Keratinocyte (primary cell): ENCODE measurements at regions not wholly inside any gene's neighbourhood (a gene's known extent, or its start where the extent isn't known, plus 50 kb on each side); places are given as distances from the start of the nearest gene placed in this dataset.

ENCODE experiments used
- DNase-seq: peaks from one replicate; pipeline ENCODE4 v3.0.0-alpha.2; 2011; ENCODE audit warnings: low read depth, missing footprints, low spot score
- FAIRE-seq: peaks from 2 replicates; lab custom pipeline; 2011; peaks lifted over from hg19 to GRCh38; lab: Jason Lieb, UNC
- H2AFZ ChIP-seq: 2 replicates; pipeline ENCODE4 v1.6.0; 2012; ENCODE audit warnings: low read length, control low read depth, inconsistent platforms; ENCODE audit not compliant: control insufficient read depth
- H3K27ac ChIP-seq: 2 replicates; pipeline ENCODE4 v1.5.1; 2011; ENCODE audit warnings: low read length; ENCODE audit not compliant: control insufficient read depth, insufficient read depth
- H3K27me3 ChIP-seq: 3 replicates; pipeline ENCODE4 v1.6.0; 2011; ENCODE audit warnings: low read length; ENCODE audit not compliant: control insufficient read depth, insufficient read depth; ENCODE audit errors: extremely low read depth
- H3K36me3 ChIP-seq, 2 experiments: 2 replicates in 1 of 2; 3 replicates in 1 of 2; pipeline ENCODE4 v1.5.1; 2011; ENCODE audit warnings: low read length in 2 of 2, mild to moderate bottlenecking in 1 of 2; ENCODE audit not compliant: control insufficient read depth in 2 of 2, insufficient read depth in 2 of 2; ENCODE audit errors: extremely low read depth in 1 of 2
- H3K4me1 ChIP-seq: 3 replicates; pipeline ENCODE4 v1.5.1; 2011; ENCODE audit warnings: low read length; ENCODE audit not compliant: control insufficient read depth, insufficient read depth; ENCODE audit errors: extremely low read depth
- H3K4me2 ChIP-seq: 3 replicates; pipeline ENCODE4 v1.6.0; 2011; ENCODE audit warnings: low read depth, low read length; ENCODE audit not compliant: control insufficient read depth, insufficient read depth; ENCODE audit errors: extremely low read depth
- H3K4me3 ChIP-seq, 3 experiments: fragments of 200-600 bp in 1 of 3; sonication (generic) in 1 of 3; 2 replicates in 2 of 3; 3 replicates in 1 of 3; pipeline ENCODE4 v1.5.1; 2011 to 2016; ENCODE audit warnings: low read length in 3 of 3, mild to moderate bottlenecking in 3 of 3, control low read depth in 2 of 3, inconsistent platforms in 1 of 3, low read depth in 1 of 3, mixed read lengths in 1 of 3, mixed run types in 1 of 3, moderate library complexity in 1 of 3; ENCODE audit not compliant: control insufficient read depth in 2 of 3, insufficient read depth in 2 of 3; ENCODE audit errors: extremely low read depth in 1 of 3
- H3K79me2 ChIP-seq: 2 replicates; pipeline ENCODE4 v1.6.0; 2012; ENCODE audit warnings: low read length; ENCODE audit not compliant: control insufficient read depth, insufficient read depth
- H3K9ac ChIP-seq: 3 replicates; pipeline ENCODE4 v1.6.0; 2011; ENCODE audit warnings: low read length; ENCODE audit not compliant: control insufficient read depth, insufficient read depth; ENCODE audit errors: extremely low read depth
- H3K9me1 ChIP-seq: 3 replicates; pipeline ENCODE4 v1.6.0; 2011; ENCODE audit warnings: low read length; ENCODE audit not compliant: control insufficient read depth, insufficient read depth; ENCODE audit errors: extremely low read depth
- H3K9me3 ChIP-seq: 2 replicates; pipeline ENCODE4 v1.5.1; 2012; ENCODE audit warnings: low read depth, low read length; ENCODE audit not compliant: control insufficient read depth
- H4K20me1 ChIP-seq: 3 replicates; pipeline ENCODE4 v1.6.0; 2011; ENCODE audit warnings: low read length; ENCODE audit not compliant: control insufficient read depth, insufficient read depth; ENCODE audit errors: extremely low read depth
- EZH2 ChIP-seq: IDR thresholded peaks from one replicate; pipeline ENCODE4 v1.6.1; 2012; ENCODE audit warnings: inconsistent platforms, mild to moderate bottlenecking, low read length, moderate library complexity
- dilution Hi-C: fragments of 300-500 bp; cut with MboI; formaldehyde crosslinking; loops from one replicate; pipeline ENCODE4 v1.7.0; 2020; ENCODE audit warnings: low sequenced_read_pairs; ENCODE audit not compliant: extremely low pct_ligation_motif_present
- TF ChIP-seq, protein P1 (sequence below), 3 experiments: IDR thresholded peaks in 1 of 3; conservative IDR thresholded peaks in 1 of 3; optimal IDR thresholded peaks in 1 of 3; 2 replicates in 2 of 3; 3 replicates in 1 of 3; pipeline versions ENCODE3 to v1.5.1; 2011; ENCODE audit warnings: low read length in 3 of 3, mild to moderate bottlenecking in 3 of 3, moderate library complexity in 2 of 3, control low read depth in 1 of 3, inconsistent platforms in 1 of 3; ENCODE audit not compliant: insufficient read depth in 2 of 3; ENCODE audit errors: extremely low read depth in 1 of 3

DNA sequence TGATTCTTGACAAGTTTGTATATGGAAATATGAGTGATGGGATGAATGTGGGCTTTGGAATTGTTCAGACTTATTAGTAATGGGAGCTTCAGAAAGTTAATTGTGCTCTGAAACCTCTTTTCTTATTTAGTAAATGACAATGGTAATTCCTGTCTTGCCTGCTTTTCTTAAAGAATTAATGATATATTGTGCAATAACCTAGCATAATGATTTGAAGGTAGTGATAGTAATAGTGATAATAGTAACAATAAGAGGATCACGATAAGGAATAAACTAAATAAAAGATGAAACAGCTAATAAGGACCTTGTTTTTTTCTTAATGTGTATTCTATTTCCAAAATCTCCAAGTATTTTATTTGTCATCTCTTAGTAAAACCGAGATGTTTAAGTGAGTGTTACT lies 245.0 kb upstream of the CPHXL start:
- H4K20me1 ChIP-seq = no peaks in the 10 kb centered on the region
- no peak for FAIRE-seq
- TF ChIP-seq, protein P1, sequence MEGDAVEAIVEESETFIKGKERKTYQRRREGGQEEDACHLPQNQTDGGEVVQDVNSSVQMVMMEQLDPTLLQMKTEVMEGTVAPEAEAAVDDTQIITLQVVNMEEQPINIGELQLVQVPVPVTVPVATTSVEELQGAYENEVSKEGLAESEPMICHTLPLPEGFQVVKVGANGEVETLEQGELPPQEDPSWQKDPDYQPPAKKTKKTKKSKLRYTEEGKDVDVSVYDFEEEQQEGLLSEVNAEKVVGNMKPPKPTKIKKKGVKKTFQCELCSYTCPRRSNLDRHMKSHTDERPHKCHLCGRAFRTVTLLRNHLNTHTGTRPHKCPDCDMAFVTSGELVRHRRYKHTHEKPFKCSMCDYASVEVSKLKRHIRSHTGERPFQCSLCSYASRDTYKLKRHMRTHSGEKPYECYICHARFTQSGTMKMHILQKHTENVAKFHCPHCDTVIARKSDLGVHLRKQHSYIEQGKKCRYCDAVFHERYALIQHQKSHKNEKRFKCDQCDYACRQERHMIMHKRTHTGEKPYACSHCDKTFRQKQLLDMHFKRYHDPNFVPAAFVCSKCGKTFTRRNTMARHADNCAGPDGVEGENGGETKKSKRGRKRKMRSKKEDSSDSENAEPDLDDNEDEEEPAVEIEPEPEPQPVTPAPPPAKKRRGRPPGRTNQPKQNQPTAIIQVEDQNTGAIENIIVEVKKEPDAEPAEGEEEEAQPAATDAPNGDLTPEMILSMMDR (optimal IDR thresholded peaks at IDR 0.05 in 1 of 3, IDR thresholded peaks at IDR 0.05 in 1 of 3, conservative IDR thresholded peaks at IDR 0.05 in 1 of 3; ENCODE audit: extremely low read depth in 1 of 3, insufficient read depth in 2 of 3, low read length in 3 of 3) = no peak
- TF ChIP-seq EZH2 = no peak
- no peak overlapping the region for H3K27ac ChIP-seq
- H3K9me1 ChIP-seq = no peaks in the 10 kb centered on the region
- dilution Hi-C loops = no loop called here
- H3K27me3 ChIP-seq = no peaks in the 10 kb centered on the region
- no peak overlapping the region for H2AFZ ChIP-seq
- no peak for DNase-seq
- no peak overlapping the region for H3K4me3 ChIP-seq
- no peaks in the 10 kb centered on the region for H3K9me3 ChIP-seq
- no peaks in the 10 kb centered on the region for H3K36me3 ChIP-seq
- H3K9ac ChIP-seq = no peak overlapping the region
- no peaks in the 10 kb centered on the region for H3K79me2 ChIP-seq
- no peaks in the 10 kb centered on the region for H3K4me1 ChIP-seq
- no peak overlapping the region for H3K4me2 ChIP-seq

- Histone ChIP-seq H3K4me1 (no peaks in the 10 kb centered on the region), H3K27me3 (no peaks in the 10 kb centered on the region), H3K9me1 (no peaks in the 10 kb centered on the region), H3K27ac (no peak overlapping the region), H2AFZ (no peak overlapping the region), H4K20me1 (no peaks in the 10 kb centered on the region), H3K36me3 (no peaks in the 10 kb centered on the region), H3K9ac (no peak overlapping the region), H3K4me2 (no peak overlapping the region), H3K4me3 (no peak overlapping the region), H3K9me3 (no peaks in the 10 kb centered on the region), H3K79me2 (no peaks in the 10 kb centered on the region)
- dilution Hi-C loops = no loop called here
- DNase-seq = no peak
- TF ChIP-seq EZH2 = no peak
- TF ChIP-seq, protein P1 (optimal IDR thresholded peaks at IDR 0.05 in 1 of 3, IDR thresholded peaks at IDR 0.05 in 1 of 3, conservative IDR thresholded peaks at IDR 0.05 in 1 of 3; ENCODE audit: extremely low read depth in 1 of 3, insufficient read depth in 2 of 3, low read length in 3 of 3) = no peak
- no peak for FAIRE-seq
Observed at GRCh38 chr16:75983296-75983695, 257.0 kb upstream of the CPHXL start.
